NCI-H2227 (cell line): ENCODE measurements at regions not wholly inside any gene's neighbourhood (a gene's known extent, or its start where the extent isn't known, plus 50 kb on each side); places are given as distances from the start of the nearest gene placed in this dataset.

Source experiments
- DNase-seq: peaks from one replicate; lab custom pipeline; 2025; ENCODE audit not compliant: unreplicated experiment; lab: John Stamatoyannopoulos, UW

DNA sequence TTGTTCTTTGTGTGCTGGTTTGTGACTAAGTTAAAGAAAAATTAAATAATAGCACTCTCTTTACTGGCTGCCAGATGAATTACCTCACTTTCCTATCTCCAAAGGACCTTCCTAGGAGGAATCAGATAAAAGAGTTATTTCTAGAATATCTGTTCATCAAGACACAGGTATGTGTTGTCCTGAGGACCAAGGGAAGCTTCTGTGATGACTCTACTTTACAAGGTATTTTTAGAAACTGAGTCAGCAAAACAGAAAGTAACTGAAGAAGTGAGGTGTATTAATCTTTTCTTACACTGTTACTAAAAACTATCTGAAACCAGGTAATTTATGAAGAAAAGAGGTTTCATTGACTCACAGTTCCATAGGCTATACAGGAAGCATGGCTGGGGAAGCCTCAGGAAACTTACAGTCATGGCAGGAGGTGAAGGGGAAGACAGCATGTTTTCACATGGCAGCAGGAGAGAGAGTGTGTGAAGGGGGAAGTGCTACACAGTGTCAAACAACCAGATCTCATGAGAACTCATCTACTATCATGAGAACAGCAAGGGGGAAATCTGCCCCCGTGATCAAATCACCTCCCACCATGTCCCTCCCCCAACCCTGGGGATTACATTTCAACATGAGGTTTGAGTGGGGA lies 189.2 kb upstream of the DMAC1 start:
- DNase-seq: no peak

DNA sequence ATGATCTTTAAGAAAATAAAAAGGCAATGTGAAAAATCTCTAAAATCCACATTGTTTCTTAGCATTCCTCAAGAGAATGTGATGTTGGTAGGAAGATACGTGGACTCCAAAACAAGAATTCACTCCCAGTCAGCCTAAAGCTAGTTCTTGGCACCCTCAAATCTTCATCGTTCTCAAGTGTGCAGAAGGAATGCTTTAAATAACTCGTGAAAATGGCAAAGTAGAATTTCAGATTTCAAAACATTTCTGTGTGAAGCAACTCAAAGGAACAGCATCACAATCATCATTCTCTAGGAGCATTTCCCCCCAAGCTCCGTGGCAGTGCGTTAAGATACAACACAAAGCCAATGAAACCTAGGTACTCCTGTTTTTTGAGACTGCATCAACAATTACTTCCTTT lies 185.1 kb upstream of the DMAC1 start:
- DNase-seq: no peak

DNA sequence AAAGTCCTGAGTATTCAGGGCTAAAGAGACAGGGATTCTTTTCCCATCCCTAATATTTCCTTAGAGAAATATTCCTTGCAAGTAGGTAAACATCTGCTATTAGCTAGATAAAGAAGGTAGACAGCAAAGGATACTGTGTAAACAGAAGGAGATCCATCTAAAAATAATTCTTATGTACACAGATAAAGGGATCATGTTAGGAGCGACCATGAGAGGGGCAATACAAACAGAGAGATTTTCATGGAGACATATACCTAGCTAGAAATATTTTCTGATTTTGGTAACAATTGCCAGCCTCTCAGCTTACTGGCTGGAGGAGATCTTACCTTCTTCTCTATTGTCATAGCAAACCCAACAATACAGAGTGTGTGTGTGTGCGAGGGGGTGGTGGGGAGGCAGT lies 184.6 kb upstream of the DMAC1 start:
- no peak for DNase-seq

DNA sequence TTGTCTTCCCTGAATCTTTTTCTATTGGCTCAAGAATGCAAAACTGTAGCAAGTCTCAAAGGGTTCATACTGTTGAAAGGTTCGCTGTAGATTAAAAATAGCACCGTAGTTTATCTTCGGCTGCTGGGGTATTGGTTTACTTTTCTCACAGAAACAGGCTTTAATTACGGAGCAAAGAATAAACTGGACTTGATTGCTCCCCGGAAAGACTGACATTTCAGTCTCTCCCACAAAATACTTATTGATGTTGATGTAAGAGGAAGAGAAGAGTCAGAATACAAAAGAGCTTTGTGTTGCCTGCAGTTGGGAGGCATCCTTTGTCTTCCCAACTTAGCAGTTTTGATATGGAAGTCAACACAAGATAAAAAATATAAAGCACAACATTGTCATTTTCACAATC lies 183.9 kb upstream of the DMAC1 start:
- peak; percentile 23 for DNase-seq

DNA sequence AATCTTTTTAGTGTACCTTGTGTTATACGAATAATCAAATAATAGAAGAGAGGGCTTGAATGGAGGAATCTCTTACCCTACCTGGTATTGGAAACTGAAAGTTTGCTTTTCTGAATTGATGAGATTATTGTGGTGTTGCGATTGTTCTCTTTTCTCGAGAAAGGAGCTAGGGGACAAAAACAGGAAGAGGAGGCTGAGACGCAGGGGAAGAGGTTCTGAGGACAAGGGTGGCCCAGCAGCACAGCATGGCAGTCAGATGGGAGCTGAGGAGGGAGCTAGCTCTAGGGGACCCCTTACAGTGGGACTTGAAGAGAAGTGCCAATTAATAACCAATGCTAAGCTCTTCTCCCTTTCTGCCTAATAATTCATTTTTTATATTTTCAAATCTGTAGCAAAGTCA lies 183.3 kb upstream of the DMAC1 start:
- DNase-seq: no peak

DNA sequence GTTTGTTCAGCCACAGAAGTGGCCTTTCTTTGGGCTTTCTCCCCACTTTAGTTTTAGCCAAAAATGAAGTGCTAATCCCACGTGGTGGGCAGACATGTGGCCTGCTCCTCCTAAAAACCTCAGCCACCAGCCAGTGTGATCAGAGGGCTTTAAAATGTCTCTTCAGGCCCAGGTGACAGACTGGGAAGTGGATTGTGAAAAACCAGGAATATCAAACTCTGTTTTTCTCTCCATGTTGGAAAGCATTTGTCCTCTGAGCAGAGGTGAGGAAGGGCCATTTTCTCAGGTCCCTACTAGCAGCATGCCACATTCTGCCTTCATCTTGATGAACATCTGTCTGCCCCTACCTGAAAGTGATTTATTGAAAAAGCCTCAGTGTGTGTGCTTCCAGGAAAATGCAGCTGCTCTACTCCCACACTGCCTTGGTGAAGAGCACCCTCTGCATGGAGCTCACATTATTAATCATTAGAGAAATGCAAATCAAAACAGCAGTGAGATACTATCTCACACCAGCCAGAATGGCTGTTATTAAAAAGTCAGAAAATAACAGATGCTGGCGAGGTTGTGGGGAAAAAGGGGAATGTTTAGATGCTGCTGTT lies 181.2 kb upstream of the DMAC1 start:
- no peak for DNase-seq

DNA sequence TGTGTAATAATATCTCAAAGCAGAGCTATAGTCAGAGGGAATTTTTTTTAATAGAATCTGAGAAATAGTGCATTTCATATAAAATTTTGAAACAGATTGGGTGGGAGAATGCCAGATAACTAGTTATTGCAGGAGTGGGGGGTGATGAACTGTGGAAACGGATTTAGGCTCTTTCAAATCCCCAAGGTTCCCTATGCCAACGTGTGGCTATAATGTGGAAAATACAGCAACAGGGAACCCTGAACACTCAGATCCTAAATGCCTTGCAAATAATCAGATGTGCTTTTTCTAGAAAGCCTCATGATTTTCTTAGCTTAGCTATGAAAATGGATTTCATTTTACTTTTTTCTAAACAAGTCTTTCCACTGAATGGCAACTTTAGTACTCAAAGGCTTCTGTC lies 180.5 kb upstream of the DMAC1 start:
- DNase-seq: no peak

DNA sequence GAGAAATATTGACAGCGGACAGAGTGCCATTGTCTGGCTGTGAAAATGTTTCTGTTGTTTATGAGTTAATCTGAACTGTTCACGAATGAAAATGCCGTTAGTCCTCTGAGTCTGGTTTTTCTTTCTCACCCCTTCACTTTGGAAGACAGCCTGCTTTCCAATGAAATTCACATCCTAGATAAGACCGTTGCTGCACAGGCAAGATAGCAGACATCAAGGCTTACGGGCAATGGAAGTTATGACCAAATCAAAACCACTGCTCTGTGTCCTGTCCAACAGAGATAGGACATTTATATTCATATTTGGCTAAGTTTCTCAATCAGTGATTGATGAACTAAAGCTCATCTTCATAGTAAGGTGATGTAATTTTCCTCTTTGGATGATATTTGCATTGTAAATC lies 180.0 kb upstream of the DMAC1 start:
- DNase-seq: no peak

DNA sequence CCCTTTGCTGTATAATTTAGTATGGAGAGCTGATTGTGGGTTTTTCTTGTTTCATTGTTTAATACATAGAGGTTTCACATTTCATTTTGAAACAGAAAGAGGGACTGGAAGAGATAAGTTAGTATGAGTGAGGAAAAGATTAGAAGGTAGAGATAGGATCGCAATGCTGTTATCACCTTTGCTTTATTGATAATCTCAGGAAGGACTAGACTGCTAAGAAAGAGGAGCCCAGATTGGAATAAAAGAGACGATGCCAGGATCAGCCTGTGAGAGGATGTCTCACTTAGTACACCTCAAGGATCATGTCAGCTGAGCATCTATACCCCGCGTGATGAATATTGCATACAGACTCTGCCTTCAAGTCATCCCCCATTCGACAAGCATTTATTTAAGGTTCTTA lies 178.0 kb upstream of the DMAC1 start:
- DNase-seq: no peak

DNA sequence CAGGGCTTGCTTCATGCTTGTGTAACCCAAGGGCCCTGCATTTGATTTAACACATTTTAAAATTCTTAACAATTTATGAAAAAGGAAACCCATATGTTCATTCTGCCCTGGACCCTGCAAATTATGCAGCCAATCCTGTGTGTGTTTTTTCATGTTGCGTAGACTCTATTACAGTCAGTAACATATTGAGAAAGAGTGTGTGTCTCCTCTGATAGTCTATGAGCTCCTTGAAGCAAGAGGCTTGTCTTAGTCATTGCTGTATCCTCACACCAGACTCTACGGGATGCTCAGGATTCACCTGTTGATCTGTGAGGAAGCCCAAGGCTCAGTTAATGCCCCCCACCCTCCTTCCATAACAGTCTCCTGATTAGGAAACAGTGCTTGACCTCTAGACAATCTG lies 177.3 kb upstream of the DMAC1 start:
- DNase-seq: no peak

DNA sequence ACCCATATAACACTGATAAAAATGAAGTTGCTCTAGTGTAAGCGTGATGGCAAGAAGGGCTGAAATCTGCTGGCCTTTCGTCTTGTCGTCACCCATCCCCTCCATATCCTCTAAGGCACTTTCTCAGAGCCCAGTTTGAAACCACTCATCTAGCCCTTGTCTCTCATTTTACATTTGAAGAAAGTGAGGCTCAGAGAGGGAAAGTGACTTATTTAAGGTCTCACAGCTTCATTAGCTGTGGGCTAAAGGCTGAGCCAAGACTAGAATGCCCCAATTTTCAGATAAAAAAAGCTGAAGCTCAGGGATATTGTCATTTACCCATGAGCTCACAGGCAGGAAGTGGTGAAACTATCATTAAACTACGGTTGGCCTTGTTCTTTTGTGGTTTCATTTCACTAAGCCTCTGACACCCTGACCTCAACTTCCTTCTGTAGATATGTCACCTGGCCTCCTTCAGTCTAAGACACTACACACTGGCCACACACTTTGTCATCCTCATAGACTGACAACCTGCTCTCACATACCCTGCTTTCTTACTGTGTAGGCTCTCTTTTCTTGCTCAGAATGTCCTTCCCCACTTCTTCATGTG lies 176.7 kb upstream of the DMAC1 start:
- DNase-seq: no peak

DNA sequence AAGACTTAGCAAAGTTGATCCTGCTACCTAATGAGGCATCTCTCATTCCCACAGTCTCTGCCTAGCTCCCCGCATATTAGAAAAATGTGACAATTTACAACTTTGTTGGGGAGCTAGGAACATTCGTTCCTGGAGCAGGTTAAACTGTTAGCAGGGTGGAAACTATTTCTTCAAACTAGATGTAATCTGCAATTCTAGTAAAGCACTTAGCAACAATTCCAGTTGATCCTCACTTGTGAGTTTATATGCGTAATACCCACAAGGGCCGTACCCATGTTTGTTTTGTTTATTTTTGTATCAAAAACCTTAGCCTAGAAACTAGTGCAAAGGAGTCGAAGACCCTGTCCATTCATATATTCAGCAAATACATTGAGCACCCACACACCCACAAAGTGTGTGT lies 175.8 kb upstream of the DMAC1 start:
- DNase-seq: no peak

DNA sequence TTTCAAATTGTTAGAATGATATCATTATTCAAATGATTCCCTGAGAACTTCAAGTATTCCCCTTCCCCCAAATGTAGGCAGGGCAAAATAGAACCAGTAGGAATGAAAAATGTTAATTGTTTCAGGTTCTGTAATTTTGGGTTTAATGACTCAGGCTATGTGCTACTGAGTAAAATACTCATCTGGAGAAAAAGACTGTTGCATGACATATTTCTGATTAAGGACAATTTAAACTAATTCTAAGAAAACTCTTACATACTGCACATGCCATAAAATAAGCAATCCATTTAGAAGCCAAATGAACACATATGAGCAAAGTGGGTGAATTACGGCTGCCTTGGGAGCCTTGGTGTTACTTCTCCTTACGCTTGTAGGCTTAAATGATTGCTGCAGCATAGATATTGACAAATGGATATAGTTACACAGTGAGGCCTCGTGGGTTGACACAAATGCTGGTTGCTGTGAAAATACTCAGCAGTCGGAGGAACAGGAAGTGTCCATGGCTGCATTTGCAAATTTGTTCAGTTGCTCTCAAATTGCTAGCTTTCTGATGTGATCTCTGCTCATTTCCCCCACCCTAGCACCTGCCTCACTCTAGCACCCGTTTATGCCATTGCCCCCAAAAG lies 174.9 kb upstream of the DMAC1 start:
- no peak for DNase-seq

DNA sequence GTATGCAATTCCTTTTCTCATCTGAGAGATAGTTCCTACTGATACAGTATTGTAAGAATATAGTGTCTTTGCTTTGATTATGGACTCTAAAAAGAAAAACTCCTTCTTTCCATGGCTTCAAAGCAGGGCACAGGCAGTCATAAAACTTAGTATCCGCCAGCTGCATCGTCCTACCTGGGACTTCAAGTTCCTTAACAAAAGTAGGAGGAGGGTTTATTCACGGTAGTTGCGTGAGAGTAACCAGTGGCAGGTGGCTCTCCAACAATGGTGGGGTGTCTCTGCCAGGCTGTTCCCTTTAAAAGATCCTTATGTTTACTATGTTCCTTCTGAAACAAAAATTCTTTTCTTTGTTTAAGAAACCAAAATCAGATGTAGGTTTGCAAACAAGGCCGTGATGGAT lies 173.5 kb upstream of the DMAC1 start:
- DNase-seq: no peak

DNA sequence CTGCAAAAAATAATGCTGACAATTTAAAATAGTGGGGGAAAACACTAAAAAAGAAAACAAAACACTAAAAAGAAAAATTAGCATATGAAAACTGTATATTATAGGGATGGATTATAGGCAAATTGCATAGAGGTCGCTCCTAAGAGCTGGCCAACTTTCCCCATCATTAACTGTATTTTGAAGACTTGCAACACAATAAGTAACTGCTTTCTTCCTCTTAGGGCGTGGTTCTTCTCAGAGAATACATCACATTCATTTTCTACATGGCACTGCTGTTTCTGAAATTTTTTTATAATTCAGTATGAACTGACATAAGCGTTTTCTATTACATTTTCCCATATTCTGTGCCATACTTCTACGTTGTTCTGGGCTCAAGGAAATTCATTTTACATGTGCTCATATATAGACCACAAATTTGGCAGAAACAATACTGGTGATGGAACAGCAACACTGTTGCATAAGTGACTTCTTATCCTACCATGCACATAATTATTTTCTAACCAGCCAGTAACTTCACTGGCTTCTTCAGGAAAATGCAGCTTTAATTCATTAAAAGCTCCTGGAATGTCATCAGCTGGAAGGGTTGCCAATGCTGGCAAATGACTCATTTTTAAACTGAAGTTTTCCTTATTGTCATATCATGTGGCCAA lies 171.2 kb upstream of the DMAC1 start:
- no peak for DNase-seq

DNA sequence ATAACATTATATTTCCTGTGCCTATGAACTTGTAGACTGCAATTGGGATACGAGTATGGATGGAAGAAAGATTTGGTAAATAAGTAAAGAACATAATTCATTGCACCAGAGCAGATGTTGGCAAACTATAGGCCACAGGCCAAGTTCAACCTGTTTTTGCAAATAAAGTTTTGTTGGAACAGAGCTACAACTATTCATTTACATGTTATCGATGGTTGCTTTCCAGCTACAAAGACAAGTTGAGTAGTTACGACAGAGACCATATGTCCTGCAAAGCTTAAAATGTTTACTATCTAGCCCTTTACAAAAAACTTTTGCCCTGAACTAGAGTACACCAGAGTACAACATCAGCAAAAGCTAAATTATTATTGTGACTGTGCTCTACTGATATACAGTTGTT lies 169.1 kb upstream of the DMAC1 start:
- DNase-seq: no peak

DNA sequence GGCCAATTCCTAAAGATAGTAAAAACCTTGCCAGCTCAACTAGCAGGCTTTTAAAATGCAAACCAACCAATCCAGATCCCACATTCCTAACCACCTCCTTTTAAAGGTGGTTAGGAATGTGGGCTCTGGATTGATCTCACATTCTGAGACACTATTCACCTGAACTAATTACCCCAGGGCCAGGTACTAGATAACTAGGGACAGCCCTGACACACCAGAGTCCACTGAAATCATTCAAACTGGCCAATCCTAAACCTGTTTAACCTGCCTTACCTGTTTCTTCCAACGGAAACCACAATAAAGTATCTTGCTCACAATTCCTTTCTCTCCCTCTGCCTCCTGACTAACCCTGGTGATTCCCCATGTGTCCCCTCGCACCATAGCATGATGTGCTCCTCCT lies 168.3 kb upstream of the DMAC1 start:
- no peak for DNase-seq

DNA sequence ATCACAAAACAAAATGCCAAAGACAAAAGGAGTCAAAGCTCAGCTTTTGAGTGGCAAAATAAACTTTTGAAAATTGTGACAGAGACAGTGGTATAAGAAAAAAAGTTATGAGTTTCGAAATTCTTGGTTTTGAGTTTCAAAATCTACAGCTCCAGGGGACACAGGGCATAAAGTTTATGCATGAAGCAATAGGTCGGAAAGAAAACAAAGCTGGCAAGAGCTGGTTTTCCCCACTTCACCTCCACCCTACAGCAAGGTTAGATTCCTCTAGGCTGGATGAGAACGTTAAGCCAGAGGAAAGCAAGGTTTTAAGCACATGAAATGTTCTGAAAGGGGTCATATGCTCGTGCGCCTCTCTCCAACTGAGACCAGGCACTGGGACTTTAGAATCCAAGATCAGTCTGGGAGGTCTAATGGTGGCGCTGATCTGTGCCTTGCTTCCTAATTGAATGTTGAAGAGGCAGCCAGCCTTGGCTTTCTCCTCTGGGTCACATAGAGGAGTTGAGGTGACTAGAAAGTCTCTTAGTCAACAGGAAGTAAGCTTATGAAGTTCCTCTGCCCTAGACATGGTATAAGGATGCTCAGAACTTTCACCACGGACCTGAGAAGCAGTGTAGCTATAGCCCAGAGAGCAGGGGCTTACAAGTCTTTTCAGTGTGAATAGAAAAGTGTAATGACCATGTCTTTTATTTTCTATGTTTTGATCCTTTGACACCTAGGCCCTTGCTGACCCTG lies 167.7 kb upstream of the DMAC1 start:
- DNase-seq: no peak

DNA sequence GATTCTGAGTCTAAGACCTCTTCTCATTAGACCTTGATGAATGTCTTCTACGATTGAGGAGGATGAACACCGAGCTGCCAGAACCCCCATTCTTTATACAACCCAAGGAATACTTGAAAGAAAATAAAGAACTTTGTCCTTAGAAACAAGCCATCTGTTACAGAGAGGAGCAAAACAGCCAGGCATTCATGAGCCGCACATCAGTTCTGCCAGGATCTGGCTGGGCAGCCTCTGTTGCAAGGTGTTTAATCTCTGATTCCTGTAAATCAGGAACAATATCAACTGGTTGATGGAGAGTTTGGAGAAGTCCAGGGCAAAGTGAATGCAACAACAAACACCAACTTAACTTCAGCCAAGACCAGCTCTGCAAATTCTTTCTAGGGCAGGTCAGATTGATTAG lies 165.5 kb upstream of the DMAC1 start:
- DNase-seq: no peak

DNA sequence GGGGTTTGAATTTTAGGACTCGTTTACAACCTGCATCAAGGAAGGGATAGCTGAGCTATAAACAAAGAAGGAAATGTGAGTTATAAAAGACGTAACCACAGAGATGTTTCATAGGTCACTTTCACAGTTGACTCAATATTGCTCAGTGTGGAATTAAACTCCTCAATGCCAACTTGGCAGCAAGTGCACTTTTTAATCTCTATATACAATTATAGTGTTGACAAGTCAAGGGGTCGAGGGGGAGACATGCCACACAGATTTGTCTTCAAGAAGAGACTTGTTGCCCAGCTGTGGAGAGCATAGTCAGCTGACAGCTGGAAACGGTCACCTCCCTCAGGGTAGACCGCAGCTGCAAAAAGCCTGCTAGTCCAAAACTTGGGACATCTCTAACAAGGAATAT lies 163.4 kb upstream of the DMAC1 start:
- DNase-seq: no peak

DNA sequence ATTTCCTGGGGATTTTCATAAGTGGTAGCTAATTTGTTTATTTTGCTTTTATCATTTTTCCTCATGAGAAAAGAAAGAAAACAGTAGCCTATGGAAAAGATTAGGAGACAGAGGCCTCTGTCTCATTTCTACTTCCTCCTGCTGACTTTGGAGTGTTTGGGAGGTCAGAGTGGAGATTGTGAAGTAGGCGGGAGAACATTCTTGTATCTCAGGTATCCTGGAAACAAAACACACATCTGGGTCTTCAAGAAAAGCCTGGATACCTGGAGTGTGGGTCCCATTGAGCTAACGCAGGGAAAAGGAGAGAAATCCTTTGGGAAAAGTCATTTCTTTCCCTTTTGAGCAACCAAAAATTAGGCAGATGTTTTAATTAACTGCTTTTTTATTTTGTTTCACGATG lies 161.5 kb upstream of the DMAC1 start:
- DNase-seq: no peak
